ENCODE measurements at regions not wholly inside any gene's neighbourhood (a gene's known extent, or its start where the extent isn't known, plus 50 kb on each side); places are given as distances from the start of the nearest gene placed in this dataset.

DNA sequence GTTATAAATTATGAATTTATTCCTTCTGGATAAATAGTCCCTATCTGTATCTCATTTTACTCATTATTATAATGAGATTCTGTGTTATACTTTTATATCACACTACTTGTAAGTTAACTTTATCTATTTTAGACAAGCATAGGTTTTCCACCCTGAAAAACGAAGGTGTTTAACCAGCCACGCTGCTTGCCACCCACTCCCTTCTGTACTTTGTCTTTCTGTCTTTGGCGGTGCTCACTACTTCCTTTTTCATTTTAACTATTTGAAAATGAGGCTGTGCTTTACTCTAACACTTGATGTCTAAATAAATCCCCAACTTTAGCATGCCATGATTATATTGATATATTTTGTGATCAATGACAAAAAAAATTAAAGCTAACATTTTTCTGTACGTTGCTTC, 952.9 kb downstream of the DNAJB9 start (continued):
- TF ChIP-seq PAF1 (CRISPR knock-in tag; IDR thresholded peaks at IDR 0.05) (no peak), ZNF644 (CRISPR knock-in tag; IDR thresholded peaks at IDR 0.05; ENCODE audit: low read depth) (no peak), PAX8 (CRISPR knock-in tag; IDR thresholded peaks at IDR 0.05; ENCODE audit: borderline replicate concordance) (no peak), ARHGAP35 (CRISPR knock-in tag; IDR thresholded peaks at IDR 0.05; ENCODE audit: borderline replicate concordance) (no peak)

DNA sequence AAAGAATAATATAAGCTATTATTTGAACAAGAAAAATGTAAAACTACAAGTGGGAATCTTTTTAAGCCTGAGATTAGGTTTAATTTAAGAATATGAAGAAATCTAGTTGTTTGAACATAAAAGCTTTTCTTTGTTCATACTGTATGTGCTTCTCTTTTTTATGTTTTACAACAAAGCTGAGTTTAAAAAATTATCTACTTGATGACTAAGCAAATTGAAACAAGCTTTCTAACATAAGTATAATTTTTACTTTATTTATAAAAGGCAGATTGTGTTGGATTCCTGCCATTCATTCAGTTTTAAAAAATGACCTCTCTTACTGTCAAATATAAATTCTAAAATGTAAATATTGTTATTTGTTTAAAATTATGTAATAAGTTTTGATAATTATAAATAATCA, 958.2 kb downstream of the DNAJB9 start:
- DNase-seq (ENCODE audit: low spot score) (no peak), FAIRE-seq (no peak), ATAC-seq (no peak)
- no TSS peak for BruUV-seq (replicated peaks)
- intact Hi-C loops (cut with micrococcal nuclease; ENCODE audit: unreplicated experiment), result no loop called here
- Histone ChIP-seq H3K4me1 (ENCODE audit: insufficient read depth, low read length) (no peaks in the 10 kb centered on the region), H2AFZ (ENCODE audit: low read length) (no peak overlapping the region), H4K20me1 (ENCODE audit: insufficient read depth, low read length) (no peaks in the 10 kb centered on the region), H3K9me3 (ENCODE audit: low read length) (no peaks in the 10 kb centered on the region), H3K4me2 (ENCODE audit: low read depth, low read length) (no peak overlapping the region), H3K9ac (ENCODE audit: insufficient read depth, low read depth, low read length) (no peak overlapping the region), H3K79me2 (ENCODE audit: insufficient read depth, low read length) (no peaks in the 10 kb centered on the region), H3K27me3 (ENCODE audit: control insufficient read depth in 1 of 2, insufficient read depth in 2 of 2, low read length in 2 of 2) (no peaks in the 10 kb centered on the region; a peak in 1 of 5 replicates), H3K4me3 (replicated peaks in 1 of 3; ENCODE audit: insufficient read depth in 1 of 3, low read depth in 2 of 3, low read length in 3 of 3) (no peak overlapping the region), H3K36me3 (replicated peaks in 1 of 2; ENCODE audit: control insufficient read depth in 1 of 2, insufficient read depth in 2 of 2, low read length in 2 of 2) (no peaks in the 10 kb centered on the region), H3K27ac (ENCODE audit: extremely low read length, insufficient read depth, low read length) (no peak overlapping the region)
- CTCF ChIA-PET (ENCODE audit: low intra/inter-chr PET ratio, low total read pairs), result no interaction called here
- in situ Hi-C loops (cut with HindIII; ENCODE audit: extremely low pct_ligation_motif_present, low pct_unique_long_range_greater_than_20kb), result no loop called here
- no peak for TF ChIP-seq MLLT10 (CRISPR knock-in tag; IDR thresholded peaks at IDR 0.05)
- no peak for TF ChIP-seq PAX8 (CRISPR knock-in tag; IDR thresholded peaks at IDR 0.05; ENCODE audit: borderline replicate concordance)
- TF ChIP-seq MAFF (IDR thresholded peaks at IDR 0.05; ENCODE audit: low read depth, low read length), result peak; percentile 57; the same call in 1 of the 2 replicates
- TF ChIP-seq TCF7L2 (IDR thresholded peaks at IDR 0.05; ENCODE audit: low read depth, low read length), result no peak
- TF ChIP-seq MAFK (conservative IDR thresholded peaks at IDR 0.05 in 1 of 2, IDR thresholded peaks at IDR 0.05 in 1 of 2; ENCODE audit: low read length in 2 of 2), result peak; percentile 9 to 68; a peak in 2 of 4 replicates
- POLR2A ChIA-PET, result no interaction called here

DNA sequence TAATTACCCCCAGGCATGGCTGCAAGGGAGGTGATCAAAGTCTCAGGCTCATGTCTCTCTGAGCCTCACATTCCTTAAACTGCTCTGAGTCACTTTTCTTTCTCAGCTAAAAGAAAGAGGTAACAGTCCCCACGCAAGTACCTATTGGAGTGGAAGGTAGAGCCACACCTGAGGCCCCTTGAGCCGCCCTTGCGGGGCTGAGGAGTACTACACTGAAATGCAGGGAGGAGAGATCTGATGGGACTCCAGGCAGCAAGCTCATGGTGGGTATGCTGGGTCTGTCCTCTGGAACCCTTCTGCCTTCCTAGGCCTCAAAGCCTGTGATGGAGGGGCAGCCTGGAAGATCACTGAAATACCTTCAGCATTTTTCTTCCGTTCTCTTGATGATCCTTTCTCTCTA, 960.0 kb downstream of the DNAJB9 start:
- no peak for FAIRE-seq
- no peak overlapping the region for H2AFZ ChIP-seq (ENCODE audit: low read length)
- ChIA-PET CTCF (ENCODE audit: low intra/inter-chr PET ratio, low total read pairs) (no interaction called here), POLR2A (no interaction called here)
- DNase-seq (ENCODE audit: low spot score), result no peak
- no peaks in the 10 kb centered on the region for H3K79me2 ChIP-seq (ENCODE audit: insufficient read depth, low read length)
- intact Hi-C loops (cut with micrococcal nuclease; ENCODE audit: unreplicated experiment), result loop anchor here (1.0 kb wide), 1 partner anchor 8 kb away; no protein-coding TSS in a partner anchor
- no peaks in the 10 kb centered on the region; a peak in 1 of 5 replicates for H3K27me3 ChIP-seq (ENCODE audit: control insufficient read depth in 1 of 2, insufficient read depth in 2 of 2, low read length in 2 of 2)
- no peaks in the 10 kb centered on the region for H3K9me3 ChIP-seq (ENCODE audit: low read length)
- no peak overlapping the region for H3K9ac ChIP-seq (ENCODE audit: insufficient read depth, low read depth, low read length)
- in situ Hi-C loops (cut with HindIII; ENCODE audit: extremely low pct_ligation_motif_present, low pct_unique_long_range_greater_than_20kb), result no loop called here
- no TSS peak for BruUV-seq (replicated peaks)
- H3K4me1 ChIP-seq (ENCODE audit: insufficient read depth, low read length), result no peaks in the 10 kb centered on the region
- H4K20me1 ChIP-seq (ENCODE audit: insufficient read depth, low read length), result no peaks in the 10 kb centered on the region
- peak; percentile 55; the same call in 1 of the 3 replicates for ATAC-seq
- no peak overlapping the region for H3K4me3 ChIP-seq (replicated peaks in 1 of 3; ENCODE audit: insufficient read depth in 1 of 3, low read depth in 2 of 3, low read length in 3 of 3)
- H3K36me3 ChIP-seq (replicated peaks in 1 of 2; ENCODE audit: control insufficient read depth in 1 of 2, insufficient read depth in 2 of 2, low read length in 2 of 2), result no peaks in the 10 kb centered on the region
- no peak overlapping the region for H3K4me2 ChIP-seq (ENCODE audit: low read depth, low read length)
- 0% methylated on average over 4 of the region's 4 CpGs for WGBS (ENCODE audit: low lambda C conversion rate)
- H3K27ac ChIP-seq (ENCODE audit: extremely low read length, insufficient read depth, low read length), result no peak overlapping the region
- TF ChIP-seq ZBTB8A (CRISPR knock-in tag; IDR thresholded peaks at IDR 0.05; ENCODE audit: borderline replicate concordance, low read depth) (no peak), ZSCAN20 (CRISPR knock-in tag; IDR thresholded peaks at IDR 0.05; ENCODE audit: borderline replicate concordance) (no peak), ETS1 (CRISPR knock-in tag; IDR thresholded peaks at IDR 0.05) (no peak), ZNF800 (CRISPR knock-in tag; IDR thresholded peaks at IDR 0.05) (no peak), PCBP2 (optimal IDR thresholded peaks at IDR 0.05; ENCODE audit: low read depth, low read length, poor library complexity, severe bottlenecking) (no peak), REL (CRISPR knock-in tag; conservative IDR thresholded peaks at IDR 0.05) (no peak), KDM4B (CRISPR knock-in tag; IDR thresholded peaks at IDR 0.05) (no peak), ZNF263 (CRISPR knock-in tag; IDR thresholded peaks at IDR 0.05) (no peak), BCL6 (CRISPR knock-in tag; IDR thresholded peaks at IDR 0.05) (no peak)
